ENCODE measurements at regions not wholly inside any gene's neighbourhood (a gene's known extent, or its start where the extent isn't known, plus 50 kb on each side); places are given as distances from the start of the nearest gene placed in this dataset.
"Not testable (repeated sequence)": the region's sequence is repeated elsewhere in the genome, so short reads cannot be mapped to it uniquely, and the experiment has no call there.

DNA sequence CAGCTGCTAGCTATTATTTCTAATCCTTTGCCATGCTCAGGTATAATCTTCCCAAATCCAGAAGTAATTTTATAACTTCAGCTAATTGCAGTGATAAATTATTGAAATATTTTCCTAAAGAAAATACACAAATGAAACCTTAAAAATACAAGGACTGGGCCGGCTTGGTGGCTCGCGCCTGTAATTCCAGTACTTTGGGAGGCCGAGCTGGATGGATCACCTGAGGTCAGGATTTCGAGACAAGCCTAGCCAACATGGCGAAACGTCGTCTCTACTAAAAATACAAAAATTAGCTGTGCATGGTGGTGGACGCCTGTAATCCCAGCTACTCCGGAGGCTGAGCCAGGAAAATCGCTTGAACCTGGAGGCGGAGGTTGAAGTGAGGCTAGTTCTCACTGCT, 609.2 kb upstream of the POTED start:
- H3K36me3 ChIP-seq; intact Hi-C loops (cut with DNase I); ATAC-seq; H3K27ac ChIP-seq; H3K4me1 ChIP-seq; H3K4me3 ChIP-seq; DNase-seq; H3K27me3 ChIP-seq: not testable (repeated sequence)
- 85 to 88% methylated on average over 12 of the region's 12 CpGs for WGBS, 2 donors
- peaks cover 0 to 63% (median 4%) of the 10 kb centered on the region in 11 donors for H3K9me3 ChIP-seq

DNA sequence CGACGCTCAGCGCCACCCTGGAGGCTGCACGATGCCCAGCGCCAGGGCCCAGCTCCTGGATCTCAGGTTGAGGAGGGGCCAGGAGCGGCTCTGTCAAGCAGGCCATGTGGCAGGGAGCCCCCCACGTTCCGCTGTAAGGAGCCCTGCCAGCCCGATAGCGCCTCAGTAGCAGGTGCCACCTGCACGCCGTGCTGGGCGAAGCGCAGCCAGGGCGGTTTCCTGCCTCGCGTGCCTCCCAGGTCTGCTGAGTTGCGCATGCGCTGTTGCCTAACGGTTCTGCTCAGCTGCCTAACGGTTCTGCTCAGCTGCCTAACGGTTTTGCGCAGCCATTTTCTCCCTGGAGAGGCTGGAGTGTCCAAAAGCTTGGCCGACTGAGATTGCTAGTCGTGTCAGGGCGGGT, 571.9 kb upstream of the POTED start:
- H3K27me3 ChIP-seq; intact Hi-C loops (cut with DNase I); H3K4me3 ChIP-seq; H3K4me1 ChIP-seq; ATAC-seq; H3K27ac ChIP-seq; H3K36me3 ChIP-seq; DNase-seq: not testable (repeated sequence)
- whole genome bisulfite sequencing, 2 donors, result 75 to 81% methylated on average over 8 to 26 of the region's 26 CpGs
- peaks cover 0 to 26% (median 0%) of the 10 kb centered on the region in 11 donors for H3K9me3 ChIP-seq

- not testable (repeated sequence) for DNase-seq
These were observed 556.8 kb upstream of the POTED start for GRCh38 chr21:13052816-13053215.

More at GRCh38 chr21:13052816-13053215, 556.8 kb upstream of the POTED start:
- H3K27ac ChIP-seq; H3K36me3 ChIP-seq; H3K4me3 ChIP-seq; H3K27me3 ChIP-seq; H3K4me1 ChIP-seq; ATAC-seq; H3K9me3 ChIP-seq; intact Hi-C loops (cut with DNase I): not testable (repeated sequence)
- 39 to 55% methylated on average over 2 of the region's 3 CpGs for WGBS, 2 donors
- TF ChIP-seq, protein P1, sequence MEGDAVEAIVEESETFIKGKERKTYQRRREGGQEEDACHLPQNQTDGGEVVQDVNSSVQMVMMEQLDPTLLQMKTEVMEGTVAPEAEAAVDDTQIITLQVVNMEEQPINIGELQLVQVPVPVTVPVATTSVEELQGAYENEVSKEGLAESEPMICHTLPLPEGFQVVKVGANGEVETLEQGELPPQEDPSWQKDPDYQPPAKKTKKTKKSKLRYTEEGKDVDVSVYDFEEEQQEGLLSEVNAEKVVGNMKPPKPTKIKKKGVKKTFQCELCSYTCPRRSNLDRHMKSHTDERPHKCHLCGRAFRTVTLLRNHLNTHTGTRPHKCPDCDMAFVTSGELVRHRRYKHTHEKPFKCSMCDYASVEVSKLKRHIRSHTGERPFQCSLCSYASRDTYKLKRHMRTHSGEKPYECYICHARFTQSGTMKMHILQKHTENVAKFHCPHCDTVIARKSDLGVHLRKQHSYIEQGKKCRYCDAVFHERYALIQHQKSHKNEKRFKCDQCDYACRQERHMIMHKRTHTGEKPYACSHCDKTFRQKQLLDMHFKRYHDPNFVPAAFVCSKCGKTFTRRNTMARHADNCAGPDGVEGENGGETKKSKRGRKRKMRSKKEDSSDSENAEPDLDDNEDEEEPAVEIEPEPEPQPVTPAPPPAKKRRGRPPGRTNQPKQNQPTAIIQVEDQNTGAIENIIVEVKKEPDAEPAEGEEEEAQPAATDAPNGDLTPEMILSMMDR (IDR thresholded peaks at IDR 0.05), result peak in 2 of 9 donors; percentile 7 to 12
